ENCODE measurements at regions not wholly inside any gene's neighbourhood (a gene's known extent, or its start where the extent isn't known, plus 50 kb on each side); places are given as distances from the start of the nearest gene placed in this dataset.

DNA sequence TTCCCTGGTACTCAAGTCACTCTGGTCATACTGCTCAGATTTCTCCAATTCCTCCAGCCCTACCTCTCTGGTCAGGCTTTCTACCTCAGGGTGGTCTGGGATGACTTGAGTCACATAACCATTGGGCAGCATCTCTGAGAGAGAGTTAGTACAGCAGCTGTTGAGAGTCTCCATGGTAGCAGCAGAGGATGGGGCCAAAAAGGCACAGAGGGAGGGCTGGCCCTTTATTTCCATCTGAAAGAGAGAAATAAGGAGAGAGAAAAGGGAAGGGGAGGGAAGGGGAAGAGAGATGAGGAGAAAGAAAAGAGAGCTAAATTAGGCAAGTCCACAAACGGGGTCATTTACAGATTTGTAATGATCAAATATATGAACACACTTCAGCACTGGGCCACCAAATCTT lies 149.1 kb upstream of the ARHGEF9 start:
- H3K27me3 ChIP-seq (ENCODE audit: control insufficient read depth in 3 of 3, insufficient read depth in 3 of 3, low read length in 2 of 3) = peaks cover 0 to 4% (median 0%) of the 10 kb centered on the region in 3 donors
- H3K9me3 ChIP-seq (ENCODE audit: control insufficient read depth in 4 of 4, insufficient read depth in 3 of 4, low read length in 3 of 4) = peaks cover 0 to 7% (median 1%) of the 10 kb centered on the region in 4 donors
- no peak overlapping the region for H3K4me3 ChIP-seq
- DNase-seq = no peak
- ATAC-seq (ENCODE audit: insufficient read depth, low FRiP score) = no peak
- no peaks in the 10 kb centered on the region for H3K36me3 ChIP-seq (ENCODE audit: control insufficient read depth in 4 of 4, insufficient read depth in 4 of 4, low read length in 4 of 4)
- no peak overlapping the region for H3K27ac ChIP-seq (ENCODE audit: low read depth in 1 of 2, low read length in 1 of 2)
- no peak overlapping the region for H3K9ac ChIP-seq (ENCODE audit: insufficient read depth in 1 of 2, low read length in 2 of 2)
- no peaks in the 10 kb centered on the region for H3K4me1 ChIP-seq (ENCODE audit: control insufficient read depth in 5 of 5, insufficient read depth in 5 of 5, low read length in 5 of 5)
- no peak for TF ChIP-seq CTCF (IDR thresholded peaks at IDR 0.05; ENCODE audit: control extremely low read depth, extremely low read depth)
- 35 to 67% methylated on average over 1 of the region's 1 CpG for WGBS, 2 donors

DNA sequence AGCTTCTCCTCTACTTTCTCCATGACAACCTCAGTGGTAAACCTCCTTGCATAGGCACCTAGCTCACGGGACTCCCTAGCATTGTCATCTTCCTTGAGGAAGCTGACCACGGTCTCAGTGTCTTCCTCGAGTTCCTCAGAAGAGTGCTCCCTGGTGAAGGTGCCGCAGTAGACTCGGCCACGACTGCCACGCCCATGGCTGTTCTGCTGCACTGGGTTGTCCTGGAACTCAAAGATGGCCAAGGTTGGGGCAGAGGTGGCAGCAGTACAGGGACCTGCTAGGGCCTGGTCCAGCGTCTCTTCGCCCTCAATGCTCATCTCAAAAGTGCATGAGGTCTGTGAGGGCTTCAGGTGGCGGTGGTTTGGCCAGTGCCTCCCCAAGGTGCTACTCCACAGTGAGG lies 147.9 kb upstream of the ARHGEF9 start:
- ATAC-seq (ENCODE audit: insufficient read depth, low FRiP score) (no peak), DNase-seq (no peak)
- Histone ChIP-seq H3K4me1 (ENCODE audit: control insufficient read depth in 5 of 5, insufficient read depth in 5 of 5, low read length in 5 of 5) (no peaks in the 10 kb centered on the region), H3K4me3 (no peak overlapping the region), H3K9me3 (ENCODE audit: control insufficient read depth in 4 of 4, insufficient read depth in 3 of 4, low read length in 3 of 4) (peaks cover 0 to 7% (median 1%) of the 10 kb centered on the region in 4 donors), H3K36me3 (ENCODE audit: control insufficient read depth in 4 of 4, insufficient read depth in 4 of 4, low read length in 4 of 4) (no peaks in the 10 kb centered on the region), H3K9ac (ENCODE audit: insufficient read depth in 1 of 2, low read length in 2 of 2) (no peak overlapping the region), H3K27ac (ENCODE audit: low read depth in 1 of 2, low read length in 1 of 2) (no peak overlapping the region), H3K27me3 (ENCODE audit: control insufficient read depth in 3 of 3, insufficient read depth in 3 of 3, low read length in 2 of 3) (peaks cover 0 to 4% (median 0%) of the 10 kb centered on the region in 3 donors)
- no peak for TF ChIP-seq CTCF (IDR thresholded peaks at IDR 0.05; ENCODE audit: control extremely low read depth, extremely low read depth)
- WGBS, 2 donors = 84 to 100% methylated on average over 10 of the region's 10 CpGs

DNA sequence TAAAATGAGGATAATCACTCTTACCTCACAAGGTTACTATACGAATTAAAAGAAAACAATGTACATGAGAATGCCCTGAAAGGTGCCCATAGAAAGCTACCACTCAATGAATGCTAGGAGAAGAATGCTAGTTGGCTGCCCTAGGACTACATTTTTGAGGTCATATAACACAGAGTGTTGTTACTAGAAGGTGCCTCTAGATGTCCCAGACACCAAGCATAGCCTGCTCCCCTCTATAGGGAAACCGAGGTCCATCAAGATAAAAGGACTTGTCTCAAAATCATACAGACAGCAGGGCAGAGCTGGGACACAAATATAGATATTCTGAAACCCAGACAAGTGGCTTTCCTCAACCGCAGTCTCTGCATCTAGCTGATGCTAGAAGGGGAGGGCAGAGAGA lies 147.0 kb upstream of the ARHGEF9 start:
- no peak overlapping the region for H3K27ac ChIP-seq (ENCODE audit: low read depth in 1 of 2, low read length in 1 of 2)
- 71 to 90% methylated on average over 3 of the region's 3 CpGs for WGBS, 2 donors
- no peaks in the 10 kb centered on the region for H3K36me3 ChIP-seq (ENCODE audit: control insufficient read depth in 4 of 4, insufficient read depth in 4 of 4, low read length in 4 of 4)
- no peaks in the 10 kb centered on the region for H3K4me1 ChIP-seq (ENCODE audit: control insufficient read depth in 5 of 5, insufficient read depth in 5 of 5, low read length in 5 of 5)
- TF ChIP-seq CTCF (IDR thresholded peaks at IDR 0.05; ENCODE audit: control extremely low read depth, extremely low read depth) = no peak
- H3K4me3 ChIP-seq = no peak overlapping the region
- DNase-seq (no peak), ATAC-seq (ENCODE audit: insufficient read depth, low FRiP score) (no peak)
- H3K9me3 ChIP-seq (ENCODE audit: control insufficient read depth in 4 of 4, insufficient read depth in 3 of 4, low read length in 3 of 4) = peaks cover 0 to 10% (median 1%) of the 10 kb centered on the region in 4 donors
- H3K9ac ChIP-seq (ENCODE audit: insufficient read depth in 1 of 2, low read length in 2 of 2) = no peak overlapping the region
- H3K27me3 ChIP-seq (ENCODE audit: control insufficient read depth in 3 of 3, insufficient read depth in 3 of 3, low read length in 2 of 3) = peaks cover 0 to 4% (median 0%) of the 10 kb centered on the region in 3 donors

- ATAC-seq (ENCODE audit: insufficient read depth, low FRiP score) = no peak
- H3K27ac ChIP-seq (ENCODE audit: low read depth in 1 of 2, low read length in 1 of 2) = no peak overlapping the region
- 33 to 58% methylated on average over 4 of the region's 4 CpGs for WGBS, 2 donors
- no peaks in the 10 kb centered on the region for H3K27me3 ChIP-seq (ENCODE audit: control insufficient read depth in 3 of 3, insufficient read depth in 3 of 3, low read length in 2 of 3)
- H3K4me3 ChIP-seq = no peak overlapping the region
- peaks cover 0 to 10% (median 1%) of the 10 kb centered on the region in 4 donors for H3K9me3 ChIP-seq (ENCODE audit: control insufficient read depth in 4 of 4, insufficient read depth in 3 of 4, low read length in 3 of 4)
- no peak overlapping the region for H3K9ac ChIP-seq (ENCODE audit: insufficient read depth in 1 of 2, low read length in 2 of 2)
- peak in 2 of 3 donors; percentile 0 to 4 for DNase-seq
- no peak for TF ChIP-seq CTCF (IDR thresholded peaks at IDR 0.05; ENCODE audit: control extremely low read depth, extremely low read depth)
- no peaks in the 10 kb centered on the region for H3K4me1 ChIP-seq (ENCODE audit: control insufficient read depth in 5 of 5, insufficient read depth in 5 of 5, low read length in 5 of 5)
- H3K36me3 ChIP-seq (ENCODE audit: control insufficient read depth in 4 of 4, insufficient read depth in 4 of 4, low read length in 4 of 4) = no peaks in the 10 kb centered on the region
Observed at GRCh38 chrX:63930140-63930539, 145.1 kb upstream of the ARHGEF9 start.
